HG03108 (cell line): ENCODE measurements at regions not wholly inside any gene's neighbourhood (a gene's known extent, or its start where the extent isn't known, plus 50 kb on each side); places are given as distances from the start of the nearest gene placed in this dataset.

Experiments used
- ATAC-seq: cut with Tn5 transposase; IDR thresholded peaks from one replicate; pipeline ENCODE4 v1.9.1; 2021; ENCODE audit warnings: moderate library complexity; ENCODE audit not compliant: unreplicated experiment

DNA sequence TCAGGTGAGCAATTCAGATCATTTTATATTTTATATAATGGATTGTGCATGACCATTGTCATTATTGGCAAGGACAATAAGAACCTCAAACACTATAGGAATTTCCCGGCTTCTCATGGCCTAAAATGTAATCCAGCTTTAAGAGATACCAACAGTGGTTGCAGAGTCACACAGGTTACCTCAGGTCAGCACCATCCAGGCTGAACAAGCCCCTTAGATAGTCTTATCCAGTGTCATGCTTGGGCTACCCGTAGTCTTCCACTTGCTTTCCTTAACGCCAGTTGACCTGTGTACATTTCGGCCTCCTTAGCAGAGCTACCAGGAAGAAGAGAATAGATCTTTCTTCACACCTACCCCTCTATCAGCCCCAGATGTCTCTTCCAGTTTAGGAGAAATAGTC lies 293.3 kb upstream of the SYT4 start:
- ATAC-seq = no peak

DNA sequence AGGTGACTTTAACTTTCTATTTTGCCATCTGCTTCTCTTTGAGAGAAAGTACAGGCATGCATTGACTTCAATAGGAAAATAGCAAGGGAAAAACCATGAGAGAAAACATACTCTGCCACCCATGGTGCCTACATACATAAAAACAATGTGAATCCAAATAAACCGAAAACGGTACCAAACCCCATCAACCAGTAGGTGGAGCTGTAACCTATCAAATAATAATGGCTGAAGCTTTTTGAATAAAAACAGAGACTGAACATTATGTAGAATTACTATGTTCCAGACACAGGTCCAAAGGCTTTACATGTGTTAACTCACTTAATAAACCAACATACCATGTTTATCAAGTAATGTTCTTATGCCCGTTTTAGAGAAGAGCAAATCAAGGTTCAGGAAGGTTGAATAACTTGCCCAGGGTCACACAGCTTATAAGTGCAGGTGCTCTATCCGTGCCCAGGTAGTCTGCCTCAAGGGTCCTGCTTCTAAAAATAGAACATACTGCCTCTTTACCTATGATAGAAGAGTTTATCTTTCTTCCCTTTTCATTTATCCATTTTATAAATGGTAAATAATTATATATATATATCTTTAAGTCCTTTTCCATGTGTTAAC lies 293.9 kb upstream of the SYT4 start:
- ATAC-seq = no peak

DNA sequence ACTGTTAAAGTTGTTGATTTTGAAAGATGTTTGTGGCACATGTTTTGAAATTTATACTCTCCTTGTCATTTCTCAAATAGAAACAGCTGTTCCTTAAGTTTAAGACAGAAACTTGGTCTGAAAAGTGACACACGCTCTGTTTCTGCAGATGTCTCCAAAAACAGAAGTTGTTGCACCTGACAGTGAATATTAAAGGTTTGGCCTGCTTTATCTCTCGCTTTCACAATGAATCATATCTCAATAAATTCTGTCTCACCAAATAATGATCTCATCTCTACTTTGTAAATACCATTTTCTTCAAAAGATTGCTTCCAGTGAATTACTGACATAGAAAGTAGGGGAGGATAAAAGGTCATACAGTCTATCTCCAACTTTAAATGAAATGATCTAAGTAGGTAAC lies 294.9 kb upstream of the SYT4 start:
- ATAC-seq = no peak

DNA sequence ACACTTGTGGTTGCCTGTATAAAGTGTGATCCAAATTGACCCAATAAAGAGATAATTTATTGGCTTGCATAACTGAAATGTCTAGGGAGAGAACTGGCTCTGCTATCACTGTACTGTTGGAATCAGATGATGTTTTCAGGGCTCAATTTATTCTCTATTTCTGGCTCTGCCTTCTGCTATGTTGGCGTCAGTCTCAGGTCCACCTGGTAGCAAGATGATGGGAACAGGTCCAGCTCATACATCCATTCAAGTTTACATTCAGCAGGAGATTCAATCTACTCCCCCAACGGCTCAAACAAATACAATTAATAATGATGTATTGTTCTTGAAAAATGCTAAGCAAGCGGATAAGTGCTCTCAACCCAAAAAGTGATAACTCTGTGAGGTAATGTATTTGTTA lies 297.7 kb upstream of the SYT4 start:
- ATAC-seq = no peak

DNA sequence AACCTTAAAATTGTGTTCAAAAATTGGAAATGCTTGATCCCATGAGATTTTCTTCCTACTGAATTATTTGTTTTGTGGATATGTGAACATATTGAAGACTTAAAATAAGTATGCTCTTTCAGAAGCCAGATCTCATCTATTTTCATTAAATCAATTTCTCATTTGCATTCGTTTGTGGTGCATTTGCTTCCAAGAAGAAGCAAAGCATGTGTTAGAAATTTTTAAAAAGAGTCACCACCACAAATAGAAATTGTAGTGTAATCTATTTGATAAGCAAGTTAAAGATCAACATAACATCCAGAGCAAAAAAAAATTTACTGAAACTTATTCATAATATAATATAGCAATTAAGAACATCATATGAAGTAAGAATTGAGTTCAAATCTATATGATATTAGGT lies 300.9 kb upstream of the SYT4 start:
- no peak for ATAC-seq

DNA sequence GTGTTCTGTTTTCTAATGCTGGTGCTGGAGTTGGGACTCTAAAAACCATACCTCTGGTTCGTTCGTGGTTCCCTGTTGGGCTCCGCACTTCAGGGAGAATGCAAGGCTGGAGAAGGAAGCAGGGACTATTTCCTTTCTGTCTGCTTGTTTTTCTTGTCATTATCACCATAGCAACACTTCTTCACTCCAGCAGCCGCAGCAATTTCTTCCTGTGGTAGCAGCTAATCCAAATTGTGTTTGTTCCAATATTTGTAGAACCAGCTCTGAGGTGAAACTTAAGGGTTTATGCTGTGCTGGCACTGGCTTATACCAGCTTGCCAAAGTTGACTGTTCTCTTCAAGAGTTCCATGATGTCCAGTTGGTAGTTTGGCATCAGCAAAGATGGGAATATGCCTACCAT lies 301.4 kb upstream of the SYT4 start:
- ATAC-seq = no peak

DNA sequence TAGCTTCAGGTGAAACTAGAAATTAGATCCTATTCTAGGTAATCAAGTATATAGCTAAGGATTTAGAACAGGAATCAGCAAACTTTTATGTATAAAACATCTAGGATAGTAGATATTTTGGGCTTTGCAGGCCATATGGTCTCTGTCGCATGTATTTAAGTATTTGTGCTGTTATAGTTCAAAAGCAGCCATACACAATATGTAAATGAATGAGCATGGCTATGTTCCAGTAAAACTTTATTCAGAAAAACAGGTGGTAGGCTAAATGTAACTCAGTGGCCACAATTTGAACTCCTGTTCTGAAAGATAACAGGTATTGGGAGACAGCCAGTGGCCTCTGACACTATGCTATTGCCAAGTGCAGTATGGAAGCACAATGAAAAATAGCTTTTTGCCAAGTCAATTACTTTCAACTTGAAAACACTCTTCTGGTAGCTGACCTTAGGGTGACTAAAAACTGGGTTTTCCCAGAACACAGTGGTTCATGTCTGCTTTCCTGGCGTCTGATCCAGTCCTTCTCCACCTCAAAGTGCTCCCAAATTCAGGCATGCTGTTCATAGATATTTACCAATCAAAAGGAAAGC lies 304.7 kb upstream of the SYT4 start:
- ATAC-seq = no peak

DNA sequence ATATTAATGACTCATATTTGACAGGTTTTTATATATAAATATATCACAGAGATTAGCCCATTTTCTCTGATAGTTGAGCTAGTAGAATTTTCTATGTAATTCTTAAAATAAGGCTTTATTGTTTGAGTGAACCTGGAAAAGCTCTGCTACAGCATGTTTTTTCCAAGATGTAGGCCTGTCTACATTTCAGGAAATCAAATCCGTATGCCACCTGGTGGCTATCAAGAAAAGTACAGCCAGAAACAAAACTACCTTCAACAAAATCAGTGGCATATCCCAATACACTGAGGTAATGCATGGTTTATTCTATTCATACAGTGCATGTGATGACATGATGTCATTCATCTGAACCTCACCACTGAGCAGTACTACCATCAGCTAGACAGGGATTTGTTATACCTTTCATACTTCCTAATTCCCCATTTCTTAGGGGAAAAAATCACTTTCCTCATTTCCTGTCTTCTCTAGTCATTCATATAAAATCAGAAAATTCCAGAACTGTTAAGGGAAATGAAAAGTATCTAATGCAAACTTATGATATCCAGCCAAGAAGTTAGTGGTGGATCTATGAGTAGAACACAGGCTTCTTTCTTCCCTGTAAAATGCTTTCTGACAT lies 310.4 kb upstream of the SYT4 start:
- no peak for ATAC-seq

DNA sequence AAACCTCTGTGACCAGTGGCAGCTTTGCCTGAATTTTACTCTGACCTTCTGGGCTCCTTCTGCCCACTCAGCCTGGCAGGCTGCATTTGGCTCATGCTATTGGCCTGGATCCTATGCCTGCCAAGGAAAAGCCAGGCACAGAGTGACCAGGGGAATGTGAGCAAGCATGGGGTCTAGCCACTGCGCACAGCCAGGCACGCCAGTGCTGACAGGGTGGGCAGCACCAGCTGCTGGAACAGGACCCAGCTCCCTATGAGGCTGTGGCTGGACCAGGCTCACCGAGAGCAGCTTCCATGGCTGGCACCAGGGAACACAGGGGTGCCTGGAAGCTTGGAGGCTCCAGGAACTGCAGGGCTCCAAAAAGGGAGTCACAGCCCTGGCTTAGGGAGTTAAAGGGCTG lies 311.5 kb upstream of the SYT4 start:
- no peak for ATAC-seq

DNA sequence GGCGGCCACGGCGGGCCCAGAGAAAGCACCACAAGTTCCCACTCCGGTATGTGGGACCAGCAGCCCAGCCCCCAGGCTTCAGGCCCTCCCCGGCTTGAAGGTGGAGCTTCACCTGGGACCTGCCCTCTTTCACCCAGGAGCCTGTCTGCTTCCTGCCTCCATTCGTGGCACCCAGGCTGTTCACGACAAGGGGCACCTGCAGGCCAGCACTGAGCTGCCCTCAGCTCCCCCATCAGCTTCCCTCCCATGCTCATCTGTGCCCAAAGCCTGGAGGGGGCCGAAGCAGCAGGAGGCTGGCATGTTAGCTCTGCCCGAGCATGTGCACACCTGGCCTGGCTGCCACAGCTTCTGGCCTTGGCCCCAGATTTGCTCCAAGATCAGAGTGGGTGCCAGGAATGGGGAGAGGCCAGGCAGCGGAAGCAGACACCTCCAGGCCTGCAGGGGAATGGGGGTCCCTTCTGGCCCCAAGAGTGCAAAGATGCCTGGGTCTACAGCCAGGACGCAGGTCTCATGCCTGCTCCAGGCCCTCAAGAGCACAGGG lies 312.4 kb upstream of the SYT4 start:
- ATAC-seq = no peak

DNA sequence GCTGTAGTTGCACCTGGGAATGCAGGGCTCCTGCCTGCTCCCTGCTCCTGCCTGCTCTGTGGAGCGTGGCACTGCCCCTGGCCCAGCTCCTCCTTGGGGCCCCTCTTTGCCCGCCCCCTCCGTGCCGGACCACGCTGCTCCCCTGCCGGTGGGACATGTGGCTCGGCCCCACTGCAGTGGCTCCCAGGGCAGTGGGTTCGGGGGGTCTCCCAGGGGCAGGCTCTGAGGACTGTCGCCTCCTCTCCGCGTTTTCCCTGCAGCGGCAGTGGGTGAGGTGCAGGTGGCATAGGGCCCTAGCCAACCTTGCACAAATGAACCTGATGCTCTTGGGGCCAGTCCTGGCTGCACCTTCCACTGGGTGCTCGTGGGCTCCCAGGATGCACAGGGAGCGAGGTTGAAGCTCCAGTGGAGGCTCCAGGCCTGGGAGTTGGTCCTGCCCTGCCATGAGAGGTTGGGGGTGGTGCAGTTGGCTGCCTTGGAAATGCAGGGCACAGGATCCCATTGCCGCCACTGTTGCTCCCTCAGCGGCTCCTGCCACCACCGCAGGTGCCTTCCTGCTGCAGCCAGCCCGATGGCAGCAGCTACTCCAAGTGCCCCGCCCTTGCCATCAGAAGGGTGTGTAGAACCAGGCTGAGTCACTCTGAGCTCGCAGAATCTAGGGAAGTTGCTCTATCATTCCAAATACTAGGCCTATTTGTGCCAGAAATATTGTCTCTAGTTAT lies 313.1 kb upstream of the SYT4 start:
- ATAC-seq = no peak

DNA sequence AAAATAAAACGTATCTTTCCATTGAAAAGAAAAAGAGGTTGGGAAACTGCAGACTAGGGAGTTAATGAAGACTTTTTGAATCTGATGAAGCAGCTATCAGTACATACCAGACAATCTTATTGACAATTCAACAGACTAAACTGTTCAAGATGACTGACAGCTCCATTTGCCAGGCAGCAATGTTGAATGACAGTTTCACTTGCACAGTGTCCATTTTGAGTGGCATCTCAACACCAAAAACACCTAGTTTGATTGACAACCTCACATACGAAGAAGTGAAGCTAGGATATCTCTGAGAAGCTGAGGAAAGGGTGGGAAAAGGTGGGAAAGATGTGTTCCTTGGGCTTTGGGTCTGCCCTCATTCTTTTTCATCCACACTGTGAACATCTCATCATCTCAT lies 315.0 kb upstream of the SYT4 start:
- no peak for ATAC-seq

DNA sequence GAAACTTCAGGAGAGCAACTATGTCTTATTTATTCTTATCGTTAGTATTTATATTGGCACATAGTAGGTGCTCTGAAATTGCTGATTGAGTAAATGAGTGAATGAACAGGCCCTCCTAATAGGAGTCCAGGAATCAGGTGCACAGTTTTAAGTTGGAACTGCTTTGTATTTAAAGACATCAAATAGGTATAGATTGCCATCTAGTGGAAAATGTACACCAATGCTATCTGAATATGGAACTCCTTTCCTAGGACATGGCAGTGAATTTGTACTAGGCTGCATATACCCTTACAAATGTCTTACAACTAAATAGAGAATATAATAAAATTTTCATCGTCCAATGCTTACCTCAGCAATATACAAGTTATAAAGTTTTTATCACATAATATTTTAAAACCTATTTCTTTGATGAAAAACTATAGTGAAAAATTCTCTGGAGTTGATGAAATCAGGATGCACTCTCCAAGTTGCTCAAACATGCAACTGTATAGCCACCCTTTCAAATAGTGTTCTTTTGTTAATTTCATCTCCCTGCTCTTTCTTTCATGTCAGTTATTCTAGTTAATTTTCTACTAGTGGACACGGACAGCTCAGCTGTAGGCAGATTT lies 318.9 kb upstream of the SYT4 start:
- peak; percentile 63 for ATAC-seq

DNA sequence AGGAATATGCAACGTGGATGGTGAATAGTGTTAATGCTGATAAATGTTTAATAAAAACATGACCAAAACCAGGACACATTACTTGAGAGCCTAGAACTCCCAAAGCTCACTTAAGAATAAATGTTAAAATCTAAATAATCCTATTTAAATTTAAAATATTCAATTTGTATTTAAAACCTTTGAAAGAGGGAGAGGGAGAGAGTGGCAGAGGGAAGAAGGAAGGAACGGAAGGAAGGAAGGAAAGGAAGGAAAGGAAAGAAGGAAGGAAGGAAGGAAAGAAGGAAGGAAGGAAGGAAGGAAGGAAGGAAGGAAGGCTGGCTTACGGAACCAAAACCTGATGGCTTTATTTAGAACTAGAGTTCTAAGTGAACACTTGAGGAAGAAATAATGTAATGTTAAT lies 324.1 kb upstream of the SYT4 start:
- ATAC-seq = no peak

DNA sequence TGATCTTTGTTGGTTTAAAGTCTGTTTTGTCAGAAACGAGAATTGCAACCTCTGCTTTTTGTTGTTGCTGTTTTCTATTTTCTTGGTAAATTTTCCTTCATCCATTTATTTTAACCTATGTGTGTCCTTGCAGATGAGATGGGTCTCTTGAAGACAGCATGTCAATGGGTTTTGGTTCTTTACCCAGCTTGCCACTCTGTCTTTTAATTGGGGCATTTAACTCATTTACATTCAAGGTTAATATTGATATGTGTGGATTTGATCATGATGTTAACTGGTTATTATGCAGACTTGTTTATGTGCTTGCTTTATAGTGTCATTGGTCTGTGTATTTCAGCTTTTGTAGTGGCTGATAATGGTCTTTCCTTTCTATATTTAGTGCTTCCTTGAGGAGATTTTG lies 327.9 kb upstream of the SYT4 start:
- no peak for ATAC-seq

DNA sequence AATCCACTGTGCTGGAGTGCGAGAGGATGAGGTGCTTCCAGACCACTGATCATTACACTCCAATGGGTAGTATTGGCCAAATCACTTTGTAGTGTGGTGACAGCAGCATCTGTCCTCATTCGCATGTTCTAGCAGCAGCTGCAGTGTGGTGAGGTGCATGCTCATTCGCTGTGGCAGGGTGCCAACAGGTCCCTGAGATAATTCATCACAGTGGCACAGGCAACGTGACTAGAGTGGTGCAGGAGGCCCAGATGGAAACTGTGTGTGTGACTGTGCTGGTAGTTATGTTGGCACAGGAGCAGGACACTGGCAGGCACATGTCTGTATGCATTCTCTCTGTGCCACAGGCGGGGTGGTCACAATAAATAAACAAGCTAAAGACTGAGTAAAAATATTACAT lies 329.5 kb upstream of the SYT4 start:
- no peak for ATAC-seq

DNA sequence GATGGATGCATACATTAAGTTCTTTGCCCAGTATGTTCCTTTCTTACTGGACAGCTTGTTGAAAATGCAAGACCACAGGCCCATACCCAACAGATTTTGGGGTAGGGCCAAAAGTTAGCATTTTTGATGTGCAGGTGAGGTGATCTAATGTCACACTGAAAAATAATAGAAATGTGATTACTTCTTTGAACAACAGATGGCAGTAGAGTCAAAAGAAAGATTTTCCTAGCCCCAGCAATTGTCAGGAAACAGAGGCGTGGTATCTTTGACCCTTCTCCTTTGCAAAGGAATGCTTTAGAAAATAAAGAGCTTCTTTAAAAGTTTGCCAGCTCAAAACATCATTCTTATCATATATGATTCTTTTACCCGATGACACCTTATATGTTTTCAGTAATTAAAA lies 343.6 kb upstream of the SYT4 start:
- no peak for ATAC-seq

DNA sequence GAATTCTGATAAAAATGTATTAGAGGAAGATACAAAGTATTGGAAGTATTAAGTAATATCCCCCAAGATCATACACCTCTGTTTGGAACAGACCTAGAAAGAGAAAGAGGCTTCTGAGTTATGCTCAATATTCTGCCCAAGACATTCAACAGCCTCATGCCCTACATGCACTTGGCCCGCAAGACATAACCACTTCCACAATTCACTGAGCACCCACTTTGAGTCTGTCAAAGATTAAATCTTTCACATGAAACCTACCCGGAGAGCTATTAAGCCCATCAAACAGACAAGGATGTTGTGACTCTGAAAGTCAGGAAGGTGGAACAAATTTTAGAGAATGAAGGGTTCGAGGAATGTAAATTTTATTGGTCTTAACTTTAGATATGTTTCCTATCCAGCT lies 344.7 kb upstream of the SYT4 start:
- no peak for ATAC-seq

DNA sequence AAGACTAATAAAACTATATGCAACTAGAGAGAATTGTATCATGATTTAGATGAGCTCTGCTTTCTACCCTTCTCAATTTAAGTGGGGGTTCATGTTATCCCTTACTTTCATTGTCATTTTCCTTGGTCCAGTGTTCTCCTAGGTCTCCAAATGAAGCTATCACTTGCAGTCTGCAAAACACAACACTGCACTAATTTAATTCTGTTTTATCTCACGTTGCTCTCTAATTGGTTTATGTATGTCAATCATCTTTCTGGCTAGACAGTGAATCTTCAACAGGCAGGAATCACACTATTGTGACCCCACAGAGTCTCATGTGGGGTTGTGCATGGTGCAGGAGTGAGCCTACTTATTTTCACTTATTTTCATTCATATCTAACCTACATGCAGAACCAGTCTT lies 348.3 kb upstream of the SYT4 start:
- ATAC-seq = no peak

DNA sequence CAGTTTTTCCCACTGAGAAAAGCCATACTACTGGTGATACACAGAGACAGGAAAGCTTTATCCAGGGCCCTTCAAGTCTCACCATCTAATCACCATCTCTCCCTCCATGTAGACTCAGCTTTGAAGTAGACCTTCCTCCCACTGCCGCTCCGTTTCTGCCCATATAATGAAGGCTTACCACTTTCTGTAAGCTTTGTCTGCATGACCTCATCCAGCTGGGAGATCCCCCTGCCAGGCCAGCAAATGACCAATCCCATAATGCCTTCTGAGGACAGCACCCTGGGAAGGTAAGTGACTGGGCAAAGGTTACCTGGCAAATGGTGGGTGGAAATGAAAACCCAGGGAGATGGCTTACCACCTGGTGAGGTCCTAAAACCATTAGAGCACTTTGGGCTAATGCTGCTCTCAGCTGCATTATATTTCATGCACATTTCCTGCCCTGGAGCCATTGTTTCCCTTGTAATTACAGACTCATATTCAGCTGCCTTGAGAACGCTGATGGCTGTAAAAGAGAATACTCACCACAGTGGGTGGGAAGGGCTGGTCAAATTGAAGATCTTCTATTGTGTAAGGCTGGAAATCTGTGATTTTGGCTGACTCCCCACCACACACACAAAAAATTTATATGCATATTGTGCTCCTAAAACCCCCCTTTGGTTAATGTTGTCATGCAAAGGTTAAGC lies 350.7 kb upstream of the SYT4 start:
- ATAC-seq = no peak

DNA sequence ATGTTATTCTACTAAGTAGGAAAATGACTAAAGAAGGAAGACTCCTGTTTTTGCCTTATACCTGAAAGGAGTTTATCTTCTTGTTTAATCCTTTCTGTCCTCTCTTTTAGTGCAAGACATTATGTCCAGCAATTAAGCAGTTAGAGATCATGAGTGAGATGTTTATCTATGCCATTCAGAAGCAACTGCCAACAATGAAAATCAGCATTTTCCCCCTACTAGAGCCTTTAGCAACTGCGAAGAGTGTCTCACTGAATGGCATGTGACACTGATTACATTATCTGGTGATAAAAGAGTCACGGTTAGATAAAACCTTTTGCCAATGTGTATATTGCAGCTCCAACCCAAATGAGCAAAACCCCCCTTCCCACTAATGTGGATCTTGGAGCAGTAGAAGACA lies 357.7 kb upstream of the SYT4 start:
- no peak for ATAC-seq
